Adrenal gland (tissue), 9 donors: ENCODE measurements at regions not wholly inside any gene's neighbourhood (a gene's known extent, or its start where the extent isn't known, plus 50 kb on each side); places are given as distances from the start of the nearest gene placed in this dataset.
"Not testable (repeated sequence)": the region's sequence is repeated elsewhere in the genome, so short reads cannot be mapped to it uniquely, and the experiment has no call there.

Experiments
- DNase-seq, 7 donors: peaks; one replicate each; pipeline ENCODE4 v3.0.0-alpha.2; 2019 to 2020
- H3K27ac ChIP-seq, 5 donors: fragments of 200-600 bp; sonication (generic) in 4 of 5; 1 replicate in 3 of 5; 2 replicates in 2 of 5; pipeline versions ENCODE4 v1.5.1 to v1.8.0; 2016 to 2020; ENCODE audit warnings: mild to moderate bottlenecking in 1 of 5
- H3K27me3 ChIP-seq: fragments of 200-600 bp; 2 replicates; pipeline ENCODE4 v1.8.0; 2021
- H3K36me3 ChIP-seq, 2 donors: fragments of 200-600 bp; replicated peaks in 1 of 2; 1 replicate in 1 of 2; 2 replicates in 1 of 2; pipeline versions ENCODE4 v1.5.1 to v1.8.0; 2018 to 2022
- H3K4me1 ChIP-seq, 2 donors: fragments of 200-600 bp; replicated peaks in 1 of 2; 1 replicate in 1 of 2; 2 replicates in 1 of 2; pipeline versions ENCODE4 v1.5.1 to v1.8.0; 2018 to 2021
- H3K4me3 ChIP-seq, 4 donors: fragments of 200-600 bp; sonication (generic) in 3 of 4; one replicate each; pipeline ENCODE4 v1.5.1; 2016 to 2018
- H3K9me3 ChIP-seq, 3 donors: fragments of 200-600 bp; sonication (generic) in 1 of 3; replicated peaks in 1 of 3; 1 replicate in 2 of 3; 2 replicates in 1 of 3; pipeline versions ENCODE4 v1.5.1 to v1.8.0; 2016 to 2021
- POLR2A ChIP-seq, 2 donors: fragments of 450-650 bp; IDR thresholded peaks; one replicate each; pipeline ENCODE4 v1.6.1; 2017; ENCODE audit warnings: antibody characterized with exemption in 2 of 2, mild to moderate bottlenecking in 2 of 2, moderate library complexity in 1 of 2
- WGBS, 4 donors: extraction: QIAGEN DNeasy Blood & Tissue Kit in 2 of 4; methylation state at CpG; one replicate each; pipeline versions ENCODE4 v1.1.5 to v1.1.7; 2013 to 2017; 5-methylcytosine and 5-hydroxymethylcytosine counted together
- intact Hi-C, 2 donors: fragments of 100-400 bp; cut with DNase I; formaldehyde crosslinking; loops; one replicate each; pipeline versions ENCODE4 v1.14.1 to v1.15.0; 2022 to 2023
- TF ChIP-seq, protein P1 (sequence below), 6 experiments: fragments of 450-650 bp in 4 of 6; fragments of 200-600 bp in 2 of 6; sonication (generic) in 1 of 6; IDR thresholded peaks; 1 replicate in 5 of 6; 2 replicates in 1 of 6; pipeline versions ENCODE4 v1.5.1 to v1.8.0; 2016 to 2021; ENCODE audit warnings: antibody characterized with exemption in 6 of 6, mild to moderate bottlenecking in 2 of 6, moderate library complexity in 1 of 6
- donor health status: healthy with polysubstance abuse.
- donor health status: Bipolar disorder and iron deficiency.
- donor health status: DM: yes; HTN: yes; CAD: no.
- donor health status: DM: no; HTN: no; CAD: no.
- donor health status: DM: no; HTN: no; CAD: no.

DNA sequence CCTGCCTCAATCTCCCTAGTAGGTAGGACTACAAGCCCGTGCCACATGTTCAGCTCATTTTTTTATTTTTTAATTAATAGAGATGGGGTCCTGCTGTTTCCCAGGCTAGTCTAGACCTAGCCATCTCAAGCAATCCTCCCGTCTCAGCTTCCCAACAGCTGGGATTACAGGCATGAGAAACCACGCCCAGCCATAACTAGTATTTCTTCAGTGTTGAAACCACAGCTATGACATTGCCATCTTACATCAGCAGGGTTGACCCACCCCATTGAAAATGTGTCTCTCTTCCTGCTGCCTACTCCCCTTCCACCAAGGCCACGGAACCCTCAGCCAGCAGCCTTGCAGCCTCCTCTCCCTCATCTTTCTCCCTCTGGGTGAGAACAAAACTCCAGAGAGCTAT is 62.1 kb upstream of the ZNF746 start:
- 88 to 96% (median 93%) methylated on average over 4 of the region's 4 CpGs for WGBS, 4 donors
- intact Hi-C loops: no loop called here
- no peak for DNase-seq
- Histone ChIP-seq H3K27ac (no peak overlapping the region), H3K36me3 (peaks cover 0 to 26% of the 10 kb centered on the region in 2 donors), H3K4me1 (peaks cover 3 to 5% of the 10 kb centered on the region in 2 donors), H3K9me3 (no peaks in the 10 kb centered on the region), H3K27me3 (no peaks in the 10 kb centered on the region), H3K4me3 (no peak overlapping the region)
- TF ChIP-seq POLR2A (IDR thresholded peaks at IDR 0.05): no peak
- TF ChIP-seq, protein P1, sequence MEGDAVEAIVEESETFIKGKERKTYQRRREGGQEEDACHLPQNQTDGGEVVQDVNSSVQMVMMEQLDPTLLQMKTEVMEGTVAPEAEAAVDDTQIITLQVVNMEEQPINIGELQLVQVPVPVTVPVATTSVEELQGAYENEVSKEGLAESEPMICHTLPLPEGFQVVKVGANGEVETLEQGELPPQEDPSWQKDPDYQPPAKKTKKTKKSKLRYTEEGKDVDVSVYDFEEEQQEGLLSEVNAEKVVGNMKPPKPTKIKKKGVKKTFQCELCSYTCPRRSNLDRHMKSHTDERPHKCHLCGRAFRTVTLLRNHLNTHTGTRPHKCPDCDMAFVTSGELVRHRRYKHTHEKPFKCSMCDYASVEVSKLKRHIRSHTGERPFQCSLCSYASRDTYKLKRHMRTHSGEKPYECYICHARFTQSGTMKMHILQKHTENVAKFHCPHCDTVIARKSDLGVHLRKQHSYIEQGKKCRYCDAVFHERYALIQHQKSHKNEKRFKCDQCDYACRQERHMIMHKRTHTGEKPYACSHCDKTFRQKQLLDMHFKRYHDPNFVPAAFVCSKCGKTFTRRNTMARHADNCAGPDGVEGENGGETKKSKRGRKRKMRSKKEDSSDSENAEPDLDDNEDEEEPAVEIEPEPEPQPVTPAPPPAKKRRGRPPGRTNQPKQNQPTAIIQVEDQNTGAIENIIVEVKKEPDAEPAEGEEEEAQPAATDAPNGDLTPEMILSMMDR (IDR thresholded peaks at IDR 0.05): no peak

DNA sequence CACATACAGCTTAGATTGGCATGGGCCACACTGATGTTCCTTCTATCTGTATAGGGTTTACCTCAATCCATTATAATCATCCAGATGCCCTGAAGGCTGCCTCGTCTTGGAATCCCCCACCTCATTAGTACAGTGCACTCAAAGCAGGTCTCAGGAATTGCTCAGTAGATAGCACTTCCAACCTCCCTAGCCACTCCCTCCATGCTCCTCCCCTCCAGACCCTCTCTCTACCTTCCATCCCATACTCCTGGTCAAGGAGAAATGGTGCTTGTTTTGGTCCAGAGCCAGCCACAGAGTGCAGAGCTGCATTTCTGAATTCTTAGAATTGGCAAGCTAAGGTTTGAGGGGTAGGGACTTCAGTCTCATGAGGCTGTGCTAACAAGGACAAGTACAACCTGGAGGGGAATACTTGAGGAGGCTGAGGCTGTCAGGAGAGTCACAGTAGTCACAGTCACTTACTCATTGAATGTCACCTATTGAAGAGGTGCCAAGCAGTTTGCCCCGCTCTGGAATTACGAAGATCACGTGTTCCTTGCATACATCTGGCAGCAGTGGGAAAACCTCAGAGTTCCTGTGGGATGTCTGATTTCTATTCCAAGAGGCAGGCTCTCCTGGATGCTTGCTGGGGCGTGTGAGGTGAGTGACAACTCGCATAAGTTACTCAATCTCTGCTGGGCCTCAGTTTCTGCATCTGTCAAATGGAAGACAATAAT is 60.7 kb upstream of the ZNF746 start:
- 68 to 88% (median 77%) methylated on average over 6 of the region's 6 CpGs for WGBS, 4 donors
- peaks cover 0 to 26% of the 10 kb centered on the region in 2 donors for H3K36me3 ChIP-seq

GRCh38 chr7:149556525-149556924 is 58.9 kb upstream of the ZNF746 start:
- H3K36me3 ChIP-seq: peaks cover 0 to 41% of the 10 kb centered on the region in 2 donors
- WGBS, 4 donors: 90 to 99% (median 98%) methylated on average over 4 of the region's 4 CpGs
- H3K9me3 ChIP-seq, H3K27ac ChIP-seq, H3K4me3 ChIP-seq, H3K27me3 ChIP-seq, H3K4me1 ChIP-seq, DNase-seq, intact Hi-C loops: not testable (repeated sequence)

More for the DNA sequence above, 60.7 kb upstream of the ZNF746 start:
- DNase-seq: peak in 4 of 7 donors; percentile 19 to 60 (median 26)
- intact Hi-C loops: no loop called here
- no peaks in the 10 kb centered on the region for H3K27me3 ChIP-seq
- no peaks in the 10 kb centered on the region for H3K4me1 ChIP-seq
- no peak overlapping the region for H3K27ac ChIP-seq
- TF ChIP-seq, protein P1 (IDR thresholded peaks at IDR 0.05): no peak
- TF ChIP-seq POLR2A (IDR thresholded peaks at IDR 0.05): no peak
- no peak overlapping the region for H3K4me3 ChIP-seq
- no peaks in the 10 kb centered on the region for H3K9me3 ChIP-seq

GRCh38 chr7:149554821-149555220 is 57.2 kb upstream of the ZNF746 start:
- DNase-seq, H3K27me3 ChIP-seq, intact Hi-C loops, H3K27ac ChIP-seq, H3K4me3 ChIP-seq, H3K9me3 ChIP-seq, H3K4me1 ChIP-seq: not testable (repeated sequence)
- H3K36me3 ChIP-seq: peaks cover 0 to 53% of the 10 kb centered on the region in 2 donors
- WGBS, 4 donors: 94 to 100% (median 95%) methylated on average over 1 to 28 of the region's 31 CpGs; no CpG with 5 or more reads in 1 of the 4 donors

GRCh38 chr7:149553991-149554390 is 56.4 kb upstream of the ZNF746 start:
- H3K9me3 ChIP-seq, H3K27me3 ChIP-seq, DNase-seq, H3K4me1 ChIP-seq, H3K27ac ChIP-seq, intact Hi-C loops, H3K4me3 ChIP-seq: not testable (repeated sequence)
- H3K36me3 ChIP-seq: peaks cover 0 to 61% of the 10 kb centered on the region in 2 donors
- 96 to 99% (median 97%) methylated on average over 11 to 27 of the region's 27 CpGs for WGBS, 4 donors

DNA sequence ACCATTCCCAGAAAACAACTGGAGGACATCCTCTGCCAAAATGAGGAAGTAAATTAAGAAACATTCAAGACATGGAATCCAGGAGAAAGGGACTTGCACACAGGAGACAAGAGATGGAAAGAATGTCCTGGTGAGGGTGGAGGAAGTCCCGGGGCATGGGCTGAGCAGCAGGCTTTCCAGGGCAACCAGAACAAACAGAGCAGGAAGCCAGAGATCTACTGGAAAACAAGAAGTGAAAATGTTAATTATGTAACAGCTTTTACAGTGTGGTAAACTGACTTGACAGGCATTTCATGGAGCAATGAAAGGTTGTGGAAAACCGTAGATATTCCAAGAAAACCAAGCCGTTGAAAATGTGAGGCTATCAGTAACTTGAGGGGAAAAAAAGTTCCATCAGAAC is 55.2 kb upstream of the ZNF746 start:
- H3K27ac ChIP-seq: no peak overlapping the region
- intact Hi-C loops: no loop called here
- no peaks in the 10 kb centered on the region for H3K4me1 ChIP-seq
- H3K27me3 ChIP-seq: no peaks in the 10 kb centered on the region
- TF ChIP-seq POLR2A (IDR thresholded peaks at IDR 0.05): no peak
- TF ChIP-seq, protein P1 (IDR thresholded peaks at IDR 0.05): no peak
- peak in 1 of 7 donors; percentile 21 for DNase-seq
- WGBS, 4 donors: 79 to 94% (median 90%) methylated on average over 3 of the region's 3 CpGs
- no peaks in the 10 kb centered on the region for H3K9me3 ChIP-seq
- no peak overlapping the region for H3K4me3 ChIP-seq
- H3K36me3 ChIP-seq: peaks cover 0 to 66% of the 10 kb centered on the region in 2 donors
